IMR-90 (cell line): ENCODE measurements at regions not wholly inside any gene's neighbourhood (a gene's known extent, or its start where the extent isn't known, plus 50 kb on each side); places are given as distances from the start of the nearest gene placed in this dataset.

Experiments
- ATAC-seq: fragments of 200-7000 bp; cut with Tn5 transposase; 2 replicates; pipeline ENCODE4 v1.9.1; 2020; ENCODE audit warnings: low read depth, mild to moderate bottlenecking, moderate library complexity
- BruUV-seq: library from RNA; stranded (reverse); fragments of 400-500 nt; replicated peaks from 2 replicates; lab custom pipeline; 2021; lab: Mats Ljungman, UMichigan
- CTCF ChIA-PET: fragments of 300-600 bp; formaldehyde crosslinking; extraction: SDS; loops from one replicate; lab custom pipeline; 2021; ENCODE audit warnings: antibody characterized with exemption; lab: Yijun Ruan, JAX
- POLR2A ChIA-PET: fragments of 300-600 bp; sonication (Branson Sonifier 250); formaldehyde crosslinking; loops from one replicate; lab custom pipeline; 2022; ENCODE audit warnings: antibody characterized with exemption; ENCODE audit not compliant: unreplicated experiment; lab: Charles Lee
- DNase-seq: peaks from one replicate; pipeline ENCODE4 v3.0.0; 2013
- H2AFZ ChIP-seq: replicated peaks from 2 replicates; pipeline ENCODE3; 2013; ENCODE audit warnings: low read length, mild to moderate bottlenecking; ENCODE audit not compliant: poor library complexity
- H2AK5ac ChIP-seq: 2 replicates; pipeline ENCODE4 v1.6.1; 2013; ENCODE audit warnings: low read depth, low read length, inconsistent platforms
- H2AK9ac ChIP-seq: replicated peaks from 2 replicates; pipeline ENCODE3; 2013; ENCODE audit warnings: mild to moderate bottlenecking, low read depth, low read length, moderate library complexity; ENCODE audit not compliant: poor library complexity
- H2BK120ac ChIP-seq: 2 replicates; pipeline ENCODE4 v1.6.1; 2013; ENCODE audit warnings: low read depth, low read length, inconsistent platforms
- H2BK15ac ChIP-seq: 3 replicates; pipeline ENCODE4 v1.6.1; 2013; ENCODE audit warnings: low read depth, low read length, inconsistent platforms
- H2BK20ac ChIP-seq: 2 replicates; pipeline ENCODE4 v1.6.1; 2013; ENCODE audit warnings: low read depth, mild to moderate bottlenecking, inconsistent platforms, low read length, moderate library complexity
- H2BK5ac ChIP-seq: 2 replicates; pipeline ENCODE4 v1.6.1; 2013; ENCODE audit warnings: mild to moderate bottlenecking, low read depth, low read length, inconsistent platforms; ENCODE audit not compliant: poor library complexity, severe bottlenecking
- H3K14ac ChIP-seq: replicated peaks from 2 replicates; pipeline ENCODE4 v1.6.1; 2013; ENCODE audit warnings: low read depth, low read length, inconsistent platforms
- H3K18ac ChIP-seq: 2 replicates; pipeline ENCODE4 v1.6.1; 2013; ENCODE audit warnings: low read depth, low read length, control low read depth
- H3K23ac ChIP-seq: 2 replicates; pipeline ENCODE4 v1.6.1; 2013; ENCODE audit warnings: low read depth, low read length, inconsistent platforms
- H3K27ac ChIP-seq: 2 replicates; pipeline ENCODE4 v1.5.1; 2013; ENCODE audit warnings: mild to moderate bottlenecking, control low read depth, low read length; ENCODE audit not compliant: insufficient read depth
- H3K27me3 ChIP-seq: 2 replicates; pipeline ENCODE4 v1.6.1; 2013; ENCODE audit warnings: low read length; ENCODE audit not compliant: control insufficient read depth, insufficient read depth
- H3K36me3 ChIP-seq: 2 replicates; pipeline ENCODE4 v1.6.1; 2013; ENCODE audit warnings: low read length, mixed read lengths; ENCODE audit not compliant: control insufficient read depth, insufficient read depth
- H3K4ac ChIP-seq: 2 replicates; pipeline ENCODE4 v1.6.1; 2013; ENCODE audit warnings: low read depth, low read length, inconsistent platforms
- H3K4me1 ChIP-seq: 2 replicates; pipeline ENCODE4 v1.6.1; 2013; ENCODE audit warnings: low read length, mixed read lengths; ENCODE audit not compliant: control insufficient read depth, insufficient read depth
- H3K4me2 ChIP-seq: 2 replicates; pipeline ENCODE4 v1.6.1; 2013; ENCODE audit warnings: low read depth, mild to moderate bottlenecking, control low read depth, low read length, moderate library complexity
- H3K4me3 ChIP-seq: 2 replicates; pipeline ENCODE4 v1.5.1; 2013; ENCODE audit warnings: low read depth, mild to moderate bottlenecking, control low read depth, low read length, moderate library complexity; ENCODE audit not compliant: insufficient read depth
- H3K56ac ChIP-seq: 2 replicates; pipeline ENCODE4 v1.6.1; 2013; ENCODE audit warnings: low read length, inconsistent platforms; ENCODE audit not compliant: insufficient read depth; ENCODE audit errors: extremely low read depth
- H3K79me1 ChIP-seq, 2 experiments: 2 replicates each; pipeline ENCODE4 v1.6.1; 2013; ENCODE audit warnings: low read length in 2 of 2, inconsistent platforms in 1 of 2, low read depth in 1 of 2
- H3K9ac ChIP-seq: 2 replicates; pipeline ENCODE4 v1.6.1; 2013; ENCODE audit warnings: low read depth, low read length, control low read depth
- H3K9me1 ChIP-seq: 2 replicates; pipeline ENCODE4 v1.6.1; 2013; ENCODE audit warnings: low read length, inconsistent platforms; ENCODE audit not compliant: insufficient read depth
- H3K9me3 ChIP-seq: 2 replicates; pipeline ENCODE4 v1.6.1; 2013; ENCODE audit warnings: low read length; ENCODE audit not compliant: control insufficient read depth, insufficient read depth
- H4K20me1 ChIP-seq: 2 replicates; pipeline ENCODE4 v1.6.1; 2013; ENCODE audit warnings: low read length, inconsistent platforms; ENCODE audit not compliant: insufficient read depth
- H4K5ac ChIP-seq: 2 replicates; pipeline ENCODE4 v1.6.1; 2013; ENCODE audit warnings: mild to moderate bottlenecking, low read depth, low read length, control low read depth
- H4K8ac ChIP-seq, 2 experiments: 2 replicates each; pipeline ENCODE4 v1.6.1; 2013; ENCODE audit warnings: low read depth in 2 of 2, low read length in 2 of 2, control low read depth in 1 of 2, inconsistent platforms in 1 of 2
- H4K91ac ChIP-seq: 2 replicates; pipeline ENCODE4 v1.6.1; 2013; ENCODE audit warnings: low read depth, low read length, inconsistent platforms; ENCODE audit not compliant: insufficient read depth
- FOS ChIP-seq: fragments of 150-350 bp; IDR thresholded peaks from 2 replicates; pipeline ENCODE4 v1.6.1; 2016; ENCODE audit warnings: low read depth, low read length
- MAZ ChIP-seq: IDR thresholded peaks from 2 replicates; pipeline ENCODE4 v1.6.1; 2012; ENCODE audit warnings: low read depth, mild to moderate bottlenecking, low read length, improper control_type of control experiment, moderate library complexity, borderline replicate concordance
- MXI1 ChIP-seq: IDR thresholded peaks from 2 replicates; pipeline ENCODE4 v1.6.1; 2012; ENCODE audit warnings: low read depth, mild to moderate bottlenecking, low read length, moderate library complexity, borderline replicate concordance
- NFE2L2 ChIP-seq: fragments of 150-350 bp; IDR thresholded peaks from 2 replicates; pipeline ENCODE4 v1.6.1; 2016; ENCODE audit warnings: low read depth, mild to moderate bottlenecking, low read length
- POLR2A ChIP-seq: IDR thresholded peaks from 2 replicates; pipeline ENCODE4 v1.6.1; 2012; ENCODE audit warnings: mild to moderate bottlenecking, low read depth, low read length
- RAD21 ChIP-seq: IDR thresholded peaks from 2 replicates; pipeline ENCODE4 v1.6.1; 2012; ENCODE audit warnings: low read length, improper control_type of control experiment
- RCOR1 ChIP-seq: IDR thresholded peaks from 2 replicates; pipeline ENCODE4 v1.6.1; 2012; ENCODE audit warnings: mild to moderate bottlenecking, low read length, improper control_type of control experiment; ENCODE audit not compliant: insufficient replicate concordance
- RFX5 ChIP-seq: IDR thresholded peaks from 2 replicates; pipeline ENCODE4 v1.8.0; 2012; ENCODE audit warnings: low read depth, mild to moderate bottlenecking, low read length, moderate library complexity
- WGBS, 2 experiments: methylation state at CpG; one replicate each; pipeline versions ENCODE4 v1.1.5 to v1.1.7; 2013; ENCODE audit warnings: missing lambda C conversion rate in 2 of 2; ENCODE audit not compliant: insufficient read length in 1 of 2; ENCODE audit errors: extremely low coverage in 2 of 2; 5-methylcytosine and 5-hydroxymethylcytosine counted together
- dilution Hi-C: fragments of 300-500 bp; cut with HindIII; formaldehyde crosslinking; loops from one replicate; pipeline ENCODE4 v1.14.3; 2018; ENCODE audit warnings: low sequenced_read_pairs; ENCODE audit not compliant: unreplicated experiment
- in situ Hi-C: fragments of 300-500 bp; cut with MboI; formaldehyde crosslinking; loops from 3 replicates; pipeline ENCODE4 v1.14.3; 2019; ENCODE audit warnings: low sequenced_read_pairs, inconsistent platforms, mixed read lengths
- intact Hi-C: fragments of 100-400 bp; cut with micrococcal nuclease; formaldehyde crosslinking; loops from 2 replicates; pipeline ENCODE4 v1.10.0; 2022
- TF ChIP-seq, protein P1 (sequence below): conservative IDR thresholded peaks from 2 replicates; pipeline ENCODE4 v1.5.1; 2012; ENCODE audit warnings: mild to moderate bottlenecking, low read depth, low read length, improper control_type of control experiment

DNA sequence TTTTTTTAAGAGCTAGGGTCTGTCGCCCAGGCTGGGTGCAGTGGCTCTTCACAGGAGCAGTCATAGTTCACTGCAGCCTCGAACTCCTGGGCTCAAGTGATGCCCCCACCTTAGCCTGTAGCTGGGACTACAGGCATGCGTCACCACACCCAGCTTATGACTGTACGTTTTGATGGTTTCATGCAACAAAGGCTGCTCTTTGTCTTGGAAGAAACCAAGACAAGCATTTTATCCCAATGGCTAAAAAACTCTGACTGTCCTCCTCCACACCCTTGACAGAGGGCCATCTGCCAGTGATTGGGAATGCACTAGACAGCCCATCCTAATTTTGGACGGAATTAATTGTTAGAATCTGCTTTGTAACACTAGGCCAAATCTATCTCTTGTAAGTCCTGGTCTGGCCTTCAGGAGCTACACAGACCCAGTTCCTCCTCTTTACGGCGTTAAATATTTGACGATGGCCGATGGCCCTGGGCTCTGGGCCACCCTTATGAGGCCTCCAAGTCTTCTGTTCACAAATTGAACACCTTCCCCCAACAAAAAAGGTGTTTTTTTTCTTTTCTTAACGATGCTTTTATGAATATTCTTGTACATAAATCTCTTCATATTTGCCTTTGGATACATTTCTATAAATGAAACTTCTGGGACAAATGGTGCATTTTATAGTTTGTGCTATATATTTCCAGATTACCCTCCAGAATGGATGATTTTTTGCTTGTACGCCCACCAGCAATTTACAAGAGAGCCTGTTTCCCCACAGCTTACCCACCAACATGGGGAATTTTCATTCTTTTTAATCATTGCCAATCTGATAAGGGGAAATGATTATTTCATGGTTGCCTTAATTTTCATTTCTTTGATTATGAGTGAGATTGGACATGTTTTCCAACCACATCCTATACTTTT is 104.8 kb upstream of the SLC25A33 start:
- Histone ChIP-seq H3K4me2 (no peak overlapping the region), H4K5ac (no peak overlapping the region), H3K36me3 (no peaks in the 10 kb centered on the region), H2AFZ (no peak overlapping the region), H4K8ac (no peak overlapping the region), H4K20me1 (no peaks in the 10 kb centered on the region), H3K9me1 (peaks cover 21% of the 10 kb centered on the region), H3K9me3 (no peaks in the 10 kb centered on the region), H2BK20ac (no peak overlapping the region), H3K27me3 (no peaks in the 10 kb centered on the region; the same call in 1 of the 2 replicates), H3K4ac (no peak overlapping the region), H4K91ac (no peak overlapping the region), H3K23ac (no peak overlapping the region), H3K4me1 (peaks cover 18% of the 10 kb centered on the region), H2AK5ac (no peak overlapping the region), H3K4me3 (no peak overlapping the region), H3K14ac (no peak overlapping the region), H3K27ac (no peak overlapping the region), H2AK9ac (no peak overlapping the region), H3K9ac (no peak overlapping the region), H2BK120ac (no peak overlapping the region), H3K56ac (no peak overlapping the region), H2BK5ac (no peak overlapping the region), H2BK15ac (no peak overlapping the region), H3K18ac (no peak overlapping the region), H3K79me1 (no peaks in the 10 kb centered on the region)
- ATAC-seq = no peak
- TF ChIP-seq MXI1 (no peak), POLR2A (no peak), FOS (no peak), RFX5 (no peak), MAZ (no peak), RCOR1 (no peak), RAD21 (no peak), NFE2L2 (no peak)
- TF ChIP-seq, protein P1, sequence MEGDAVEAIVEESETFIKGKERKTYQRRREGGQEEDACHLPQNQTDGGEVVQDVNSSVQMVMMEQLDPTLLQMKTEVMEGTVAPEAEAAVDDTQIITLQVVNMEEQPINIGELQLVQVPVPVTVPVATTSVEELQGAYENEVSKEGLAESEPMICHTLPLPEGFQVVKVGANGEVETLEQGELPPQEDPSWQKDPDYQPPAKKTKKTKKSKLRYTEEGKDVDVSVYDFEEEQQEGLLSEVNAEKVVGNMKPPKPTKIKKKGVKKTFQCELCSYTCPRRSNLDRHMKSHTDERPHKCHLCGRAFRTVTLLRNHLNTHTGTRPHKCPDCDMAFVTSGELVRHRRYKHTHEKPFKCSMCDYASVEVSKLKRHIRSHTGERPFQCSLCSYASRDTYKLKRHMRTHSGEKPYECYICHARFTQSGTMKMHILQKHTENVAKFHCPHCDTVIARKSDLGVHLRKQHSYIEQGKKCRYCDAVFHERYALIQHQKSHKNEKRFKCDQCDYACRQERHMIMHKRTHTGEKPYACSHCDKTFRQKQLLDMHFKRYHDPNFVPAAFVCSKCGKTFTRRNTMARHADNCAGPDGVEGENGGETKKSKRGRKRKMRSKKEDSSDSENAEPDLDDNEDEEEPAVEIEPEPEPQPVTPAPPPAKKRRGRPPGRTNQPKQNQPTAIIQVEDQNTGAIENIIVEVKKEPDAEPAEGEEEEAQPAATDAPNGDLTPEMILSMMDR = no peak
- intact Hi-C loops = no loop called here
- dilution Hi-C loops = no loop called here
- POLR2A ChIA-PET = no interaction called here
- no TSS peak for BruUV-seq
- WGBS, 2 experiments = 72% methylated on average over 7 of the region's 11 CpGs; no CpG with 5 or more reads in 1 of the 2 experiments
- DNase-seq = no peak
- in situ Hi-C loops = no loop called here
- CTCF ChIA-PET = no interaction called here
